ENCODE measurements at regions not wholly inside any gene's neighbourhood (a gene's known extent, or its start where the extent isn't known, plus 50 kb on each side); places are given as distances from the start of the nearest gene placed in this dataset.

DNA sequence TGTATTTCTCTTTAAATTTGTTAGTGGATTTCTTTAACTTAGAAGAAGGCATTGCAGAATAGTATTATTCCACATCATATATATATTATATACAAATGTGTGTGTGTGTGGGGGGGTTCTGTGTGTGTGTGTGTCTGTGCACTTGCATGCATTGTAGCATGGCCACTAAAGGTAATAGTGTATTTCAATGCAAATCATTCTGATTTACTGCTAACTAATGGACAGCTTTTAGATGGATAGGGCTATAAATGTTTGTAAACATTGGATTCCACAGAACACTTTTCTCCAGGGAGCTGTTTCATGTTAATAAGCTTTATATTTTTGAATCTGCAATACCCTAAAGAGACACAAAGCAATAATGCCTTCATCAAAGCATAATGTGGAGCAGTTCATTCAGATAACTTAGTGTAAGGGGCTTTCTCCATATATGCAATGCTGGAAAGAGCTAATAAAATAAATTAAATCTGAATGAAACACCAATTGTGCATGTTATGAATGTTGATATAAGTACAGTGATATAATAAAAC lies 496.7 kb upstream of the CDH9 start:
- Histone ChIP-seq H2AFZ (ENCODE audit: low read depth, low read length) (no peak overlapping the region), H4K20me1 (ENCODE audit: insufficient read depth, low read length) (no peaks in the 10 kb centered on the region), H3K79me2 (ENCODE audit: insufficient read depth, low read length) (no peaks in the 10 kb centered on the region), H3K4me1 (ENCODE audit: insufficient read depth, low read length) (no peaks in the 10 kb centered on the region), H3K27me3 (ENCODE audit: insufficient read depth, low read length, poor library complexity) (no peaks in the 10 kb centered on the region), H3K9ac (ENCODE audit: low read depth, low read length) (no peak overlapping the region), H3K27ac (ENCODE audit: low read length) (no peak overlapping the region), H3K4me2 (ENCODE audit: insufficient read depth, low read length) (no peak overlapping the region), H3K4me3 (ENCODE audit: low read depth in 1 of 2, low read length in 2 of 2) (no peak overlapping the region), H3K36me3 (ENCODE audit: insufficient read depth, low read length) (no peaks in the 10 kb centered on the region), H3K9me3 (ENCODE audit: insufficient read depth, low read length, severe bottlenecking) (no peaks in the 10 kb centered on the region)
- no peak for ATAC-seq (ENCODE audit: insufficient read depth, low read depth)
- no peak for DNase-seq
- TF ChIP-seq, protein P1, sequence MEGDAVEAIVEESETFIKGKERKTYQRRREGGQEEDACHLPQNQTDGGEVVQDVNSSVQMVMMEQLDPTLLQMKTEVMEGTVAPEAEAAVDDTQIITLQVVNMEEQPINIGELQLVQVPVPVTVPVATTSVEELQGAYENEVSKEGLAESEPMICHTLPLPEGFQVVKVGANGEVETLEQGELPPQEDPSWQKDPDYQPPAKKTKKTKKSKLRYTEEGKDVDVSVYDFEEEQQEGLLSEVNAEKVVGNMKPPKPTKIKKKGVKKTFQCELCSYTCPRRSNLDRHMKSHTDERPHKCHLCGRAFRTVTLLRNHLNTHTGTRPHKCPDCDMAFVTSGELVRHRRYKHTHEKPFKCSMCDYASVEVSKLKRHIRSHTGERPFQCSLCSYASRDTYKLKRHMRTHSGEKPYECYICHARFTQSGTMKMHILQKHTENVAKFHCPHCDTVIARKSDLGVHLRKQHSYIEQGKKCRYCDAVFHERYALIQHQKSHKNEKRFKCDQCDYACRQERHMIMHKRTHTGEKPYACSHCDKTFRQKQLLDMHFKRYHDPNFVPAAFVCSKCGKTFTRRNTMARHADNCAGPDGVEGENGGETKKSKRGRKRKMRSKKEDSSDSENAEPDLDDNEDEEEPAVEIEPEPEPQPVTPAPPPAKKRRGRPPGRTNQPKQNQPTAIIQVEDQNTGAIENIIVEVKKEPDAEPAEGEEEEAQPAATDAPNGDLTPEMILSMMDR (IDR thresholded peaks at IDR 0.05; ENCODE audit: borderline replicate concordance, extremely low read depth, low read length, poor library complexity, severe bottlenecking), result no peak
- TF ChIP-seq EZH2 (IDR thresholded peaks at IDR 0.05; ENCODE audit: borderline replicate concordance, low read depth, low read length, severe bottlenecking), result no peak

DNA sequence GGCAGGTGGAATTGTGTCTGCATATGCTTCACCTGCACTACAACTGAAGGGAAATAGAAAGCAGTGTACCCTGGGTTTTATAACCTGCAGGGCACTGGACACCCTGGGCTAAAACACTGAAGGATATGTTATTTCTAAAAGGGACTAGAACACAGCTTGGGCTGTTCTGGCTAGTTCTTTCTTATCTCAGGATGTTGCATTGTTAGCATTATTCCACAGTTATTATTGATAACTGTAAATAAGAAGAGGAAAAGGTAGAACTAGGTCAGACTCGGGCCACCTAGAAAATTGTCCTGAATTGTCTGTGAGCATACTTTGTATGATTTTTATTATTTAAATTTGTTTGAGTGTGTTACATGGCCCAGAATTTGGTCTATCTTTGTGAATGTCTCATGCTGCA lies 493.9 kb upstream of the CDH9 start:
- DNase-seq, result no peak
- no peak for TF ChIP-seq EZH2 (IDR thresholded peaks at IDR 0.05; ENCODE audit: borderline replicate concordance, low read depth, low read length, severe bottlenecking)
- TF ChIP-seq, protein P1 (IDR thresholded peaks at IDR 0.05; ENCODE audit: borderline replicate concordance, extremely low read depth, low read length, poor library complexity, severe bottlenecking), result no peak
- Histone ChIP-seq H3K27me3 (ENCODE audit: insufficient read depth, low read length, poor library complexity) (no peaks in the 10 kb centered on the region), H3K9ac (ENCODE audit: low read depth, low read length) (no peak overlapping the region), H2AFZ (ENCODE audit: low read depth, low read length) (no peak overlapping the region), H3K9me3 (ENCODE audit: insufficient read depth, low read length, severe bottlenecking) (no peaks in the 10 kb centered on the region), H3K4me3 (ENCODE audit: low read depth in 1 of 2, low read length in 2 of 2) (no peak overlapping the region), H3K4me1 (ENCODE audit: insufficient read depth, low read length) (no peaks in the 10 kb centered on the region), H4K20me1 (ENCODE audit: insufficient read depth, low read length) (no peaks in the 10 kb centered on the region), H3K36me3 (ENCODE audit: insufficient read depth, low read length) (no peaks in the 10 kb centered on the region), H3K4me2 (ENCODE audit: insufficient read depth, low read length) (no peak overlapping the region), H3K79me2 (ENCODE audit: insufficient read depth, low read length) (no peaks in the 10 kb centered on the region), H3K27ac (ENCODE audit: low read length) (no peak overlapping the region)
- ATAC-seq (ENCODE audit: insufficient read depth, low read depth), result no peak

DNA sequence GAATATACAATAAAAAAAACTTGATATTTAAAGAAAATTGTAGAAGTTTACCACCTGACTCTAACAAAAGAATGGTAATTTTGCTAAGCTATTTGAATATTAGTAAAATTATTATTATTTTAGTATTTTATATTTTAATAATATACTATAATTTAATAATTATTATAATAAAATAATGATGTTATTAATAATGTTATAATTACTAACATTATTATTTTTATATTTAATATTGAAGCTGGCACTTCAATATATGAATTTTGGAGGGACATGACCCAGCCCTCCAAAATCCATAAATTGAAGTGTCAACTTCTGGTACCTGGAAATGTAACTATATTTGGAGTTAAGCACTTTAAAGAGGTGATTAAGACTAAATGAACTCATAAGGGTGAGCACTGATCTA lies 486.1 kb upstream of the CDH9 start:
- no peak for DNase-seq
- no peak for ATAC-seq (ENCODE audit: insufficient read depth, low read depth)
- TF ChIP-seq EZH2 (IDR thresholded peaks at IDR 0.05; ENCODE audit: borderline replicate concordance, low read depth, low read length, severe bottlenecking), result no peak
- TF ChIP-seq, protein P1 (IDR thresholded peaks at IDR 0.05; ENCODE audit: borderline replicate concordance, extremely low read depth, low read length, poor library complexity, severe bottlenecking), result no peak
- no peaks in the 10 kb centered on the region for H3K27me3 ChIP-seq (ENCODE audit: insufficient read depth, low read length, poor library complexity)
- no peaks in the 10 kb centered on the region for H3K79me2 ChIP-seq (ENCODE audit: insufficient read depth, low read length)
- no peak overlapping the region for H3K27ac ChIP-seq (ENCODE audit: low read length)
- H3K9ac ChIP-seq (ENCODE audit: low read depth, low read length), result no peak overlapping the region
- H3K36me3 ChIP-seq (ENCODE audit: insufficient read depth, low read length), result no peaks in the 10 kb centered on the region
- H2AFZ ChIP-seq (ENCODE audit: low read depth, low read length), result no peak overlapping the region
- H3K4me2 ChIP-seq (ENCODE audit: insufficient read depth, low read length), result no peak overlapping the region
- H4K20me1 ChIP-seq (ENCODE audit: insufficient read depth, low read length), result no peaks in the 10 kb centered on the region
- H3K4me1 ChIP-seq (ENCODE audit: insufficient read depth, low read length), result no peaks in the 10 kb centered on the region
- H3K4me3 ChIP-seq (ENCODE audit: low read depth in 1 of 2, low read length in 2 of 2), result no peak overlapping the region
- H3K9me3 ChIP-seq (ENCODE audit: insufficient read depth, low read length, severe bottlenecking), result no peaks in the 10 kb centered on the region

DNA sequence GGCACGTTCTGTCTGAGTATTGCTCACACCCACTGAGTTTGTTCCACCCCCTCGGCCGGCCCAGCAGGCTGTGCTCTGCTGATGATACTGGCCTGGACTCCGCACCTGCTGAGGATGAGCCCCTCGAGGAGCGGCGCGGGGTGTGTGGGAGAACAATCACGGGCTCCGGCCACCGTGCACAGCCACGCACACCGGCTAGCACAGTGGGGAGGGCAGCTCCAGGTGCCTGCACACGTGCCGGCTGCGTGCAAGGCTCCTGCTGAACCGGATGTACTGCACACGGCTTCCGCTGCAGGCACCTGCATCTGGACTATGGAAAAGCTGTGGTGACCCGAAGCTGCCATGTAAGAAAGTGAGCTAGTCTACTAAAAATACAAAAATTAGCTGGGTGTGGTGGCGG lies 485.2 kb upstream of the CDH9 start:
- no peak for TF ChIP-seq EZH2 (IDR thresholded peaks at IDR 0.05; ENCODE audit: borderline replicate concordance, low read depth, low read length, severe bottlenecking)
- DNase-seq (no peak), ATAC-seq (ENCODE audit: insufficient read depth, low read depth) (no peak)
- Histone ChIP-seq H4K20me1 (ENCODE audit: insufficient read depth, low read length) (no peaks in the 10 kb centered on the region), H3K9ac (ENCODE audit: low read depth, low read length) (no peak overlapping the region), H3K27me3 (ENCODE audit: insufficient read depth, low read length, poor library complexity) (no peaks in the 10 kb centered on the region), H3K79me2 (ENCODE audit: insufficient read depth, low read length) (no peaks in the 10 kb centered on the region), H3K36me3 (ENCODE audit: insufficient read depth, low read length) (no peaks in the 10 kb centered on the region), H2AFZ (ENCODE audit: low read depth, low read length) (no peak overlapping the region), H3K9me3 (ENCODE audit: insufficient read depth, low read length, severe bottlenecking) (no peaks in the 10 kb centered on the region), H3K4me2 (ENCODE audit: insufficient read depth, low read length) (no peak overlapping the region), H3K27ac (ENCODE audit: low read length) (no peak overlapping the region), H3K4me1 (ENCODE audit: insufficient read depth, low read length) (no peaks in the 10 kb centered on the region), H3K4me3 (ENCODE audit: low read depth in 1 of 2, low read length in 2 of 2) (no peak overlapping the region)

Measured in DND-41 (cell line).